Breast epithelium (tissue), 3 donors: ENCODE measurements at regions not wholly inside any gene's neighbourhood (a gene's known extent, or its start where the extent isn't known, plus 50 kb on each side); places are given as distances from the start of the nearest gene placed in this dataset.

ENCODE experiments used
- POLR2A ChIP-seq: fragments of 450-650 bp; IDR thresholded peaks from one replicate; pipeline ENCODE4 v1.6.1; 2016; ENCODE audit warnings: antibody characterized with exemption, mild to moderate bottlenecking, moderate library complexity
- POLR2AphosphoS5 ChIP-seq, 3 donors: sonication (generic); formaldehyde crosslinking; IDR thresholded peaks; one replicate each; pipeline ENCODE4 v1.6.1; 2017; ENCODE audit warnings: antibody characterized with exemption in 3 of 3
- TF ChIP-seq, protein P1 (sequence below), 3 donors: fragments of 450-650 bp; IDR thresholded peaks; one replicate each; pipeline ENCODE4 v1.5.1; 2016 to 2017; ENCODE audit warnings: antibody characterized with exemption in 3 of 3, mild to moderate bottlenecking in 3 of 3, moderate library complexity in 3 of 3

DNA sequence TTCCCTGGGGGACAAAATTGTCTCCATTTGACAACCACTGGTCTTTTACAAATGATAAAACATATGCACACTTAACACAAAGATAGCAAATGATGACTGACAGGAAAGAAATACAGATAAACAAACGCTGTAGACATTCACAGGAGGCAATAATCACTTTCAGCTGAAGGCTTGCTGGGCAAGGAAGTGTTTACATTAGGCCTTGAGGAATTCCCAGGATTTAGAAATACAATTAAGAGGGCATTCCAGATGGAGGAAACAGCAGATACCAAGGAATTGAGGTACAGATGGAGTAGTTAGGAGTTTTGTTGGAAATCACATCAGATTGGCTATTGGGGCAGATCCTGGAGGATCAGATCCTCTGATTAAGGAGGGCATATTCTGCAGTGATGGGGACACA, 93.9 kb downstream of the DYRK2 start:
- TF ChIP-seq, protein P1, sequence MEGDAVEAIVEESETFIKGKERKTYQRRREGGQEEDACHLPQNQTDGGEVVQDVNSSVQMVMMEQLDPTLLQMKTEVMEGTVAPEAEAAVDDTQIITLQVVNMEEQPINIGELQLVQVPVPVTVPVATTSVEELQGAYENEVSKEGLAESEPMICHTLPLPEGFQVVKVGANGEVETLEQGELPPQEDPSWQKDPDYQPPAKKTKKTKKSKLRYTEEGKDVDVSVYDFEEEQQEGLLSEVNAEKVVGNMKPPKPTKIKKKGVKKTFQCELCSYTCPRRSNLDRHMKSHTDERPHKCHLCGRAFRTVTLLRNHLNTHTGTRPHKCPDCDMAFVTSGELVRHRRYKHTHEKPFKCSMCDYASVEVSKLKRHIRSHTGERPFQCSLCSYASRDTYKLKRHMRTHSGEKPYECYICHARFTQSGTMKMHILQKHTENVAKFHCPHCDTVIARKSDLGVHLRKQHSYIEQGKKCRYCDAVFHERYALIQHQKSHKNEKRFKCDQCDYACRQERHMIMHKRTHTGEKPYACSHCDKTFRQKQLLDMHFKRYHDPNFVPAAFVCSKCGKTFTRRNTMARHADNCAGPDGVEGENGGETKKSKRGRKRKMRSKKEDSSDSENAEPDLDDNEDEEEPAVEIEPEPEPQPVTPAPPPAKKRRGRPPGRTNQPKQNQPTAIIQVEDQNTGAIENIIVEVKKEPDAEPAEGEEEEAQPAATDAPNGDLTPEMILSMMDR (IDR thresholded peaks at IDR 0.05), result no peak
- TF ChIP-seq POLR2A, result no peak
- TF ChIP-seq POLR2AphosphoS5 (IDR thresholded peaks at IDR 0.05), result no peak
